HepG2 (cell line): ENCODE measurements at regions not wholly inside any gene's neighbourhood (a gene's known extent, or its start where the extent isn't known, plus 50 kb on each side); places are given as distances from the start of the nearest gene placed in this dataset.

ENCODE experiments used
- ATAC-seq: fragments of 200-7000 bp; cut with Tn5 transposase; 3 replicates; pipeline ENCODE4 v1.9.1; 2020; ENCODE audit warnings: mild to moderate bottlenecking, moderate library complexity
- BruUV-seq: library from RNA; stranded (reverse); fragments of 400-500 nt; replicated peaks from 2 replicates; lab custom pipeline; 2021; lab: Mats Ljungman, UMichigan
- CTCF ChIA-PET: fragments of 300-600 bp; formaldehyde crosslinking; extraction: SDS; loops from one replicate; lab custom pipeline; 2021; ENCODE audit warnings: low total read pairs, inconsistent platforms, low intra/inter-chr PET ratio; lab: Yijun Ruan, JAX
- POLR2A ChIA-PET: fragments of 350-600 bp; sonication (Branson Sonifier 250); formaldehyde crosslinking; loops from one replicate; lab custom pipeline; 2020; ENCODE audit warnings: antibody characterized with exemption, inconsistent platforms; lab: Yijun Ruan, JAX
- DNase-seq: peaks from one replicate; pipeline ENCODE4 v3.0.0-alpha.2; 2015; ENCODE audit warnings: low spot score
- FAIRE-seq: peaks from 3 replicates; lab custom pipeline; 2011; peaks lifted over from hg19 to GRCh38; lab: Jason Lieb, UNC
- H2AFZ ChIP-seq: one replicate; pipeline ENCODE4 v1.6.1; 2011; ENCODE audit warnings: low read length, inconsistent platforms
- H3K27ac ChIP-seq: fragments of 300-600 bp; 3 replicates; pipeline ENCODE4 v1.8.0; 2011; ENCODE audit warnings: mixed run types, mild to moderate bottlenecking, mixed read lengths, low read length, inconsistent platforms; ENCODE audit not compliant: insufficient read depth; ENCODE audit errors: extremely low read length
- H3K27me3 ChIP-seq, 2 experiments: fragments of 200-600 bp in 1 of 2; 2 replicates in 1 of 2; 3 replicates in 1 of 2; pipeline versions ENCODE4 v1.6.0 to v1.8.0; 2011; ENCODE audit warnings: low read length in 2 of 2, mild to moderate bottlenecking in 2 of 2, moderate library complexity in 2 of 2, inconsistent platforms in 1 of 2; ENCODE audit not compliant: insufficient read depth in 2 of 2, control insufficient read depth in 1 of 2
- H3K36me3 ChIP-seq, 2 experiments: fragments of 200-600 bp in 1 of 2; replicated peaks in 1 of 2; 2 replicates in 1 of 2; 3 replicates in 1 of 2; pipeline versions ENCODE4 v1.5.1 to v1.8.0; 2011; ENCODE audit warnings: low read length in 2 of 2, inconsistent platforms in 1 of 2; ENCODE audit not compliant: insufficient read depth in 2 of 2, control insufficient read depth in 1 of 2
- H3K4me1 ChIP-seq: 2 replicates; pipeline ENCODE4 v1.5.1; 2012; ENCODE audit warnings: low read length, inconsistent platforms; ENCODE audit not compliant: insufficient read depth
- H3K4me2 ChIP-seq: 2 replicates; pipeline ENCODE4 v1.6.0; 2011; ENCODE audit warnings: low read depth, low read length, inconsistent platforms
- H3K4me3 ChIP-seq, 3 experiments: fragments of 200-600 bp in 1 of 3; sonication (generic), shearing (Covaris generic) in 1 of 3; replicated peaks in 1 of 3; 2 replicates each; pipeline ENCODE4 v1.5.1; 2011 to 2016; ENCODE audit warnings: low read length in 3 of 3, inconsistent platforms in 2 of 3, low read depth in 2 of 3, mild to moderate bottlenecking in 2 of 3, control low read depth in 1 of 3, mixed read lengths in 1 of 3; ENCODE audit not compliant: insufficient read depth in 1 of 3
- H3K79me2 ChIP-seq: one replicate; pipeline ENCODE4 v1.6.1; 2011; ENCODE audit warnings: low read length, inconsistent platforms; ENCODE audit not compliant: insufficient read depth
- H3K9ac ChIP-seq: 2 replicates; pipeline ENCODE4 v1.6.0; 2011; ENCODE audit warnings: mild to moderate bottlenecking, low read depth, low read length, inconsistent platforms; ENCODE audit not compliant: insufficient read depth
- H3K9me3 ChIP-seq: 2 replicates; pipeline ENCODE4 v1.5.1; 2012; ENCODE audit warnings: mild to moderate bottlenecking, low read length
- H4K20me1 ChIP-seq: 2 replicates; pipeline ENCODE4 v1.6.0; 2011; ENCODE audit warnings: inconsistent platforms, mild to moderate bottlenecking, low read length, moderate library complexity; ENCODE audit not compliant: insufficient read depth
- GTF2F1 ChIP-seq: fragments of 150-350 bp; IDR thresholded peaks from 2 replicates; pipeline ENCODE4 v1.6.1; 2014; ENCODE audit warnings: low read length
- HNRNPUL1 ChIP-seq: fragments of 200-400 bp; formaldehyde crosslinking; IDR thresholded peaks from 2 replicates; pipeline ENCODE4 v1.6.1; 2017; ENCODE audit warnings: low read depth, mild to moderate bottlenecking, low read length, moderate library complexity
- NFE2L2 ChIP-seq: fragments of 150-350 bp; IDR thresholded peaks from 2 replicates; pipeline ENCODE4 v1.6.1; 2014; ENCODE audit warnings: low read length
- RAD21 ChIP-seq: fragments of 450-650 bp; formaldehyde crosslinking; IDR thresholded peaks from 2 replicates; pipeline ENCODE4 v1.5.0; 2020; ENCODE audit warnings: mild to moderate bottlenecking
- SNRNP70 ChIP-seq: fragments of 200-400 bp; formaldehyde crosslinking; IDR thresholded peaks from 2 replicates; pipeline ENCODE4 v1.6.1; 2017; ENCODE audit warnings: mild to moderate bottlenecking, low read depth, low read length, moderate library complexity
- ZNF12 ChIP-seq: sonication (generic); formaldehyde crosslinking; IDR thresholded peaks from 2 replicates; pipeline ENCODE4 v1.5.0; 2020; ENCODE audit warnings: missing genetic modification reagents
- ZNF3 ChIP-seq: IDR thresholded peaks from 2 replicates; pipeline ENCODE4 v1.7.0; 2017; ENCODE audit warnings: inconsistent platforms
- ZNF326 ChIP-seq: sonication (generic); formaldehyde crosslinking; IDR thresholded peaks from 2 replicates; pipeline ENCODE4 v1.4.0; 2020; ENCODE audit warnings: missing genetic modification reagents, borderline replicate concordance
- ZNF432 ChIP-seq: sonication (generic); formaldehyde crosslinking; IDR thresholded peaks from 2 replicates; pipeline ENCODE4 v1.5.0; 2020; ENCODE audit warnings: missing genetic modification reagents, mild to moderate bottlenecking, borderline replicate concordance
- ZNF484 ChIP-seq: sonication (generic); formaldehyde crosslinking; IDR thresholded peaks from 2 replicates; pipeline ENCODE4 v1.5.1; 2020; ENCODE audit warnings: mild to moderate bottlenecking, low read depth, missing genetic modification reagents, borderline replicate concordance
- ZNF552 ChIP-seq: sonication (generic); formaldehyde crosslinking; IDR thresholded peaks from 2 replicates; pipeline ENCODE4 v1.9.0; 2022; ENCODE audit warnings: missing genetic modification reagents, mild to moderate bottlenecking, borderline replicate concordance
- WGBS: methylation state at CpG from one replicate; pipeline ENCODE4 v1.1.6; 2017; ENCODE audit warnings: low lambda C conversion rate; 5-methylcytosine and 5-hydroxymethylcytosine counted together
- in situ Hi-C: cut with HindIII; loops from 2 replicates; pipeline ENCODE4 v1.10.0; 2017; ENCODE audit warnings: low pct_unique_long_range_greater_than_20kb; ENCODE audit not compliant: extremely low pct_ligation_motif_present
- intact Hi-C: fragments of 100-400 bp; cut with micrococcal nuclease; formaldehyde crosslinking; loops from one replicate; pipeline ENCODE4 v1.10.0; 2022; ENCODE audit not compliant: unreplicated experiment

- H4K20me1 ChIP-seq = no peaks in the 10 kb centered on the region
- H3K27ac ChIP-seq = no peak overlapping the region
- peaks cover 0 to 7% of the 10 kb centered on the region in 2 experiments; a peak in 1 of 5 replicates for H3K27me3 ChIP-seq
- H3K9me3 ChIP-seq = no peaks in the 10 kb centered on the region
- CTCF ChIA-PET = no interaction called here
- no peaks in the 10 kb centered on the region for H3K4me1 ChIP-seq
- H3K79me2 ChIP-seq = no peaks in the 10 kb centered on the region
- no peak overlapping the region for H3K4me2 ChIP-seq
- H3K9ac ChIP-seq = no peak overlapping the region
- 6% methylated on average over 5 of the region's 5 CpGs for WGBS
- no peaks in the 10 kb centered on the region for H3K36me3 ChIP-seq
- H3K4me3 ChIP-seq = no peak overlapping the region
- BruUV-seq = no TSS peak
- ATAC-seq (no peak), FAIRE-seq (no peak), DNase-seq (no peak)
- TF ChIP-seq ZNF484 (no peak), GTF2F1 (no peak), SNRNP70 (no peak), RAD21 (CRISPR knock-in tag) (no peak), ZNF326 (no peak), ZNF552 (no peak), ZNF3 (CRISPR knock-in tag) (no peak), HNRNPUL1 (no peak), ZNF432 (CRISPR knock-in tag) (no peak), NFE2L2 (no peak), ZNF12 (CRISPR knock-in tag) (no peak)
- in situ Hi-C loops (no loop called here), intact Hi-C loops (no loop called here)
- H2AFZ ChIP-seq = no peak overlapping the region
- POLR2A ChIA-PET = no interaction called here
Observed at GRCh38 chr16:55426865-55427484, 52.0 kb upstream of the MMP2 start.
